Natural killer cell treated with Interleukin-12 subunit alpha and Interleukin-12 subunit beta and Interleukin-15 and Interleukin-18, amount 100 ng/mL, for 72 hours (primary cell): ENCODE measurements at regions not wholly inside any gene's neighbourhood (a gene's known extent, or its start where the extent isn't known, plus 50 kb on each side); places are given as distances from the start of the nearest gene placed in this dataset.

Experiments used
- ATAC-seq, 2 donors: fragments of 150-1000 bp; cut with Tn5 transposase in 1 of 2; sonication (Bioruptor Pico), chemical (Tn5 transposase) in 1 of 2; 2 replicates each; pipeline ENCODE4 v1.10.0; 2021
- DNase-seq: peaks from one replicate; pipeline ENCODE4 v3.0.0; 2022; ENCODE audit warnings: low spot score
- H3K27ac Mint-ChIP-seq, 2 donors: 1 replicate in 1 of 2; 2 replicates in 1 of 2; pipeline ENCODE4 v1.8.0; 2022; ENCODE audit warnings: mixed read lengths in 2 of 2, mild to moderate bottlenecking in 1 of 2, moderate library complexity in 1 of 2
- H3K27me3 Mint-ChIP-seq, 2 donors: 1 replicate in 1 of 2; 2 replicates in 1 of 2; pipeline ENCODE4 v1.8.0; 2022; ENCODE audit warnings: mixed read lengths in 2 of 2
- H3K36me3 Mint-ChIP-seq: one replicate; pipeline ENCODE4 v1.8.0; 2022; ENCODE audit warnings: mixed read lengths
- H3K4me1 Mint-ChIP-seq, 2 donors: 1 replicate in 1 of 2; 2 replicates in 1 of 2; pipeline ENCODE4 v1.8.0; 2022; ENCODE audit warnings: low read depth in 2 of 2, mixed read lengths in 2 of 2, mild to moderate bottlenecking in 1 of 2
- H3K4me3 Mint-ChIP-seq: one replicate; pipeline ENCODE4 v1.8.0; 2022; ENCODE audit warnings: mixed read lengths
- H3K9me3 Mint-ChIP-seq: 2 replicates; pipeline ENCODE4 v1.8.0; 2022; ENCODE audit warnings: mixed read lengths

GRCh38 chr15:35867356-35867755, 321.4 kb upstream of the DPH6 start:
- ATAC-seq (no peak), DNase-seq (no peak)
- H3K4me3 Mint-ChIP-seq, result no peak overlapping the region
- peaks cover 15% of the 10 kb centered on the region for H3K9me3 Mint-ChIP-seq
- no peak overlapping the region for H3K27ac Mint-ChIP-seq
- H3K27me3 Mint-ChIP-seq, result no peaks in the 10 kb centered on the region
- H3K4me1 Mint-ChIP-seq, result no peaks in the 10 kb centered on the region
- no peaks in the 10 kb centered on the region for H3K36me3 Mint-ChIP-seq

DNA sequence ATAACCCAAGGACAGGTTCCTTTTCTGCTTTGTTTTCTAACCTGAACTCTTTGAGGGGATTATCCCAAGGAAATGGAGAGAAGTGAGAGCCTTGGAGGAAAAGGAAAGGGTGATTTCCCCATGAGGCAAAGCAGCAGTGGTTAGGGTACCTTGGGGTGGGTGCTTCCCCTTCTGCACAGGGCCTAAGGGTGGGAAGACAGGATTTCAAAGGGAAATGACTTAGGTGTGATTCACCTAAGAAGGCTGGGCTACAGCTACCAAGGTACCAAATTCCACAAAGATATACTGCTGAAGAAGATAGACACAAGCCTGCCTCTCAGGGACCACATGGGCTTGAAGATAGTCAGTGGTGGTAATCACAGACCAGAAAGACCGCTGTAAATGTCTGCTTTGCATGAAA, 325.3 kb upstream of the DPH6 start:
- H3K27ac Mint-ChIP-seq, result no peak overlapping the region
- no peak overlapping the region for H3K4me3 Mint-ChIP-seq
- no peaks in the 10 kb centered on the region for H3K4me1 Mint-ChIP-seq
- H3K9me3 Mint-ChIP-seq, result peaks cover 18% of the 10 kb centered on the region
- no peaks in the 10 kb centered on the region for H3K36me3 Mint-ChIP-seq
- no peaks in the 10 kb centered on the region for H3K27me3 Mint-ChIP-seq
- no peak for ATAC-seq
- no peak for DNase-seq

- no peaks in the 10 kb centered on the region for H3K27me3 Mint-ChIP-seq
Observed at GRCh38 chr15:35871812-35872211, 325.8 kb upstream of the DPH6 start.

DNA sequence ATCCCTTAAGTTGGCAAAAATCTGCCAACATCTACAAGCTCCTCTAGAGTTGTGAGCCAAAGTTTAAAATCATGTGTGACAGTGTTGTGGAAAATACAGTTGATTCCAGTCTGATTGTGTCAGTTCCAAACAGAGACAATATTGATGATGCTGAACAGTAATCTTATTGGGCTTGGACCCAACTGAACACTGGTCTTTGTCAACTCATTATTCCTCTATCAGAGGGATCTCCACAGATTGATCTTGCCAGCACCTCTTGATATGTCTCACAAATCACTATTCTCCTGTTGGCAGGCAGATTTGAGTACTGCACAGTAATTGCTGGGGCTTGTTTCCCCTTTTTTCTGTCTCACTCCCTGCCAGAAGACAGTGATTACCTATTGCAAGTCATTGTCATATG, 326.6 kb upstream of the DPH6 start:
- Mint-ChIP-seq H3K4me1 (no peaks in the 10 kb centered on the region), H3K9me3 (peaks cover 18% of the 10 kb centered on the region), H3K27me3 (no peaks in the 10 kb centered on the region), H3K4me3 (no peak overlapping the region), H3K36me3 (no peaks in the 10 kb centered on the region), H3K27ac (no peak overlapping the region)
- DNase-seq, result no peak
- no peak for ATAC-seq

More at GRCh38 chr15:35871812-35872211, 325.8 kb upstream of the DPH6 start:
- no peak overlapping the region for H3K4me3 Mint-ChIP-seq
- no peak overlapping the region for H3K27ac Mint-ChIP-seq
- no peaks in the 10 kb centered on the region for H3K4me1 Mint-ChIP-seq
- H3K36me3 Mint-ChIP-seq, result no peaks in the 10 kb centered on the region
- ATAC-seq (no peak), DNase-seq (no peak)
- H3K9me3 Mint-ChIP-seq, result peaks cover 18% of the 10 kb centered on the region

DNA sequence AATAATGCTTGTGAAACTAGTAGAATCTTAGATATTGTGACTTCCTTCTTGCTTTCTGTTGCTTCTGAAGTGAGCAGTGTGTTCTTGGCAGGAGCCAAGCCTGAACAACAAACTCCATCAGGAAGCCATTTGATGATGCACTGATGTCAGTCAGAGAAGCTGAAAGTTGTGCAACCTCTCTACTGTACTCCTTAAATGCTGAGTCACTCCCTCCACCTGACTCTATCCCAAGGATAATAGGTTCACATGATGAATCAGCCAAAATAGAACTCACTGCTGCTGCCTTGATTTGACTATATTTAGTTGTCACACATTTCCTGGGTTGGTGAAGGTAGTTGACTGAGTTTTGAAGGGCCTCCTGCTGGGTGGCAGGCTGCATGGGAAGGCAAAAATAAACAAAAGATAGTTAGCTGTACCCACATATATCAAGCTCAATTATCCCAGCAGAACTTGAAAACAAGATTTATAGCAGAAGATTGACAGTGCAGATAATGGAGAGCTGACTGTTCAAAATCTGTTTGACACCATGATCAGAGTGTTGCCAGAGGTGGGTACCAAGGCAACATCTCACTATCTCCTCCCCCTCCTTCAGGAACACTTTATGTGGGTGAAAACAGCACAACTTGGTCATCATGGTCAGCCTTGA, 328.4 kb upstream of the DPH6 start:
- no peaks in the 10 kb centered on the region for H3K4me1 Mint-ChIP-seq
- no peak overlapping the region for H3K4me3 Mint-ChIP-seq
- H3K27me3 Mint-ChIP-seq, result no peaks in the 10 kb centered on the region
- no peak overlapping the region for H3K27ac Mint-ChIP-seq
- peaks cover 18% of the 10 kb centered on the region for H3K9me3 Mint-ChIP-seq
- DNase-seq (no peak), ATAC-seq (no peak)
- no peaks in the 10 kb centered on the region for H3K36me3 Mint-ChIP-seq

DNA sequence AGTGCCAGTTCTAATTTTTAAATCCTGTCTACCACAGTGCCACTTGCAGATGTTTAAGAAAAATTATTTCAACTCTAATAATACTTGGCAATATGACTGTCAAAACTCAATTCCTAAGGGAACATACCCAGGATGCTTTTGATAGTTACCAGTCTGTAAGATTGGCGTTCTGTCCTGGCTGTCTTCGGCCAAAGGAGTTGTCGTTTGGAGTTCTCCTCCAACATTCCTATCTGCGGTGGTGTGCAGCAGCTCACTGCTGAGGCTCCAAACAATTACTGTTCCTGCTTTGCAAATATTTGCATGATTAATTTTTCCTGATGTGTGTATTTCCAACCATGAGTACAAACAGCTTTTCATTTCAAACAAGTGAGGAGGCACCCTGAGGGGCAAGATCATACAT, 330.8 kb upstream of the DPH6 start:
- DNase-seq (no peak), ATAC-seq (no peak)
- Mint-ChIP-seq H3K4me1 (no peaks in the 10 kb centered on the region), H3K9me3 (peaks cover 10% of the 10 kb centered on the region), H3K4me3 (no peak overlapping the region), H3K27ac (no peak overlapping the region), H3K27me3 (no peaks in the 10 kb centered on the region), H3K36me3 (no peaks in the 10 kb centered on the region)

GRCh38 chr15:35880896-35881295, 334.9 kb upstream of the DPH6 start:
- no peaks in the 10 kb centered on the region for H3K27me3 Mint-ChIP-seq
- no peak for DNase-seq
- no peak overlapping the region for H3K4me3 Mint-ChIP-seq
- H3K9me3 Mint-ChIP-seq, result peaks cover 7% of the 10 kb centered on the region
- no peak overlapping the region for H3K27ac Mint-ChIP-seq
- H3K4me1 Mint-ChIP-seq, result no peaks in the 10 kb centered on the region
- no peaks in the 10 kb centered on the region for H3K36me3 Mint-ChIP-seq
- ATAC-seq, result no peak

DNA sequence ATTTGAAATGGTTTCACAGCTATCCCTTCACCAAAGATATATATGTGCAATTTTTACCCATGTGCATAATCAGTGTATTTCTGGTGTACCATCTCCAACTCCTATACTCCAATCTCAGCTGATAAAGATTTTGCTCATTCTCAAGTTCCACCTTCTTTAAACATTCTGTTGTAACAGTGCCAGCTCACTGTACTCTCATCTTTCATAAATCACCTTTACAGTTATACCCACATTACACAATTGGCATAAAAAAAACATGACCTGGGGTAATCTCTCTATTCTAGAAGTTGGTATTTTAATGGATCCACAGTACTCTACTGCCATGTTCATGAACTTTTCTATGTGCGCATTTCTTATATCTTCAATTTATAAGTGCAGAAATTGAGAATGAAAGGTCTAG, 339.9 kb upstream of the DPH6 start:
- H3K9me3 Mint-ChIP-seq, result peaks cover 6% of the 10 kb centered on the region
- H3K36me3 Mint-ChIP-seq, result no peaks in the 10 kb centered on the region
- H3K27me3 Mint-ChIP-seq, result no peaks in the 10 kb centered on the region
- no peak overlapping the region for H3K4me3 Mint-ChIP-seq
- no peaks in the 10 kb centered on the region for H3K4me1 Mint-ChIP-seq
- ATAC-seq (no peak), DNase-seq (no peak)
- H3K27ac Mint-ChIP-seq, result no peak overlapping the region

DNA sequence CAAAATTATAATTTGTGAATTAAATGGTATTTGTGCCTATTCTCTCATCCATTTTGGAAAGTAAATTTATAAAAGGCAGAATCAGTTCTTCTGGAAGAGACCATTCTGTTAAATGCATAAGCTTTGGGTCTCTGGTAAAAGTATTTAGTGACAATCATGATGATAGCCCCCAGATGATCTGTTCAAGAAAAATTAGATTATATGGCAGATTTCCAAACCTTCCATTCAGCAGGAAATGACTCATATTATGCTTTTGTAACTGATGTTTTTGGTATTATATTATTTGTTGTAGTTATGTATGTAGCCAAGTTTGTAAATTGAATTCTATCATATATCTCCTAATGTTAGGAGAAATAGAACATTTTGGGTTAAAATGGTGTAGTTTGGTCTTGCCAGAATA, 340.8 kb upstream of the DPH6 start:
- H3K27me3 Mint-ChIP-seq, result no peaks in the 10 kb centered on the region
- ATAC-seq (no peak), DNase-seq (no peak)
- no peaks in the 10 kb centered on the region for H3K4me1 Mint-ChIP-seq
- no peak overlapping the region for H3K4me3 Mint-ChIP-seq
- no peaks in the 10 kb centered on the region for H3K36me3 Mint-ChIP-seq
- H3K27ac Mint-ChIP-seq, result no peak overlapping the region
- peaks cover 6% of the 10 kb centered on the region for H3K9me3 Mint-ChIP-seq

DNA sequence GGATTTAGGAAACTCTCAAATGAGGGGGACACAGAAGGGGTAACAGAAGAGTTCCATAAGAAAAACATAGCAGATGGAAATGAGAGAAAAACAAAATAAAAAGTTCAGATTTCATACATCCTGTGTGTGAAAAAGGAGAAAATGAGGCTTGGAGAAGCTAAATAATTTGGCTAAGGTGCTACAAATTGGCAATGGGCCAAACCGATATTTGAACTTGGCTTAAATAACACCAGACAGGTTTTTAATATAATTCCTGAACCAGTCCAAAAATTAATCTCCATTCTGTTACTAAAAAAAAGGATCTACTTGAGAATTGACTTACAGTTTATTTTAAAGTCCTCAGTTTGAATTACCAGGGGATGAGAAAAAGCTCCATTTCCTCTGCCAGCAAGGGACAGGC, 342.9 kb upstream of the DPH6 start:
- no peak overlapping the region for H3K27ac Mint-ChIP-seq
- no peak overlapping the region for H3K4me3 Mint-ChIP-seq
- H3K36me3 Mint-ChIP-seq, result no peaks in the 10 kb centered on the region
- H3K4me1 Mint-ChIP-seq, result no peaks in the 10 kb centered on the region
- no peak for ATAC-seq
- H3K27me3 Mint-ChIP-seq, result no peaks in the 10 kb centered on the region
- peaks cover 4% of the 10 kb centered on the region for H3K9me3 Mint-ChIP-seq
- DNase-seq, result no peak

GRCh38 chr15:35907511-35907910, 361.5 kb upstream of the DPH6 start:
- no peaks in the 10 kb centered on the region for H3K36me3 Mint-ChIP-seq
- no peak for ATAC-seq
- no peaks in the 10 kb centered on the region for H3K27me3 Mint-ChIP-seq
- no peak for DNase-seq
- peaks cover 6% of the 10 kb centered on the region for H3K9me3 Mint-ChIP-seq
- H3K4me1 Mint-ChIP-seq, result no peaks in the 10 kb centered on the region
- H3K4me3 Mint-ChIP-seq, result no peak overlapping the region
- no peak overlapping the region for H3K27ac Mint-ChIP-seq

DNA sequence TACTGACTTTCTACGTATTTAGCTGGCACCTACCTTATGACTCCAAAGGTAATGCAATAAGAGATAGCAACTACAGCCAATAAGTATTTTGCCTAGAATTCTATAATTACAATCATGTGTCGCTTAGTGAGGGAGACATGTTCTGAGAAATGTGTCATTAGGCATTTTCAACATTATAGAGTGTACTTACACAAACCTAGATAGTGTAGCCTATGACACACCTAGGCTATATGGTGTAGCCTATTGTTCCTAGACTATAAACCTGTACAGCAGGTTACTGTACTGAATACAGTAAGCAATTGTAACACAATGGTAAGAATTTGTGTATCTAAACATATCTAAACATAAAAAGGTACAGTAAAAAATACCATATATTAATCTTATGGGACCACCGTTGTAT, 363.4 kb upstream of the DPH6 start:
- Mint-ChIP-seq H3K4me3 (no peak overlapping the region), H3K27ac (no peak overlapping the region), H3K9me3 (no peaks in the 10 kb centered on the region), H3K27me3 (no peaks in the 10 kb centered on the region), H3K36me3 (no peaks in the 10 kb centered on the region), H3K4me1 (no peaks in the 10 kb centered on the region)
- DNase-seq, result no peak
- ATAC-seq, result no peak

DNA sequence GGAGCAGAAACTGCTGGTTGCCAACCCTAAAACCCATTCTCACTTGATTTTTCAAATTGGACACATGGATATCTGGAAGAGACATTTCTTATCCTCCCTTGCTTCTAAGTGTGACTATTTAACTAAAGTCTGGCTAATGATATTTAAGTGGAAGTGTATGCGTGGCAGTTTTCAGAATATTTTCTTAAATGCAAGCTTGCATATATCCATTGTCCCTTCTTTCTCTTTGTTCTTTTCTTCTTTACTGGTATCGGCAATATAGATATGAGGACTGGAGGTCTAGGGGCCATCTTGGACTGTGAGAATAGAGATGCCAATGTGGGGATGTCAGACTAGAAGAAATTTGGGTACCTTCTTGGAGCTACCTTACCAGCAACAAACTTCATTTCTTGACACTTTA, 364.3 kb upstream of the DPH6 start:
- H3K4me1 Mint-ChIP-seq, result no peaks in the 10 kb centered on the region
- H3K36me3 Mint-ChIP-seq, result no peaks in the 10 kb centered on the region
- H3K27ac Mint-ChIP-seq, result no peak overlapping the region
- no peak for DNase-seq
- H3K4me3 Mint-ChIP-seq, result no peak overlapping the region
- H3K27me3 Mint-ChIP-seq, result no peaks in the 10 kb centered on the region
- no peak for ATAC-seq
- peaks cover 5% of the 10 kb centered on the region for H3K9me3 Mint-ChIP-seq

GRCh38 chr15:35911052-35911777, 365.2 kb upstream of the DPH6 start:
- no peak for ATAC-seq

GRCh38 chr15:35912196-35912595, 366.2 kb upstream of the DPH6 start:
- Mint-ChIP-seq H3K4me3 (no peak overlapping the region), H3K27ac (no peak overlapping the region), H3K36me3 (no peaks in the 10 kb centered on the region), H3K9me3 (peaks cover 11% of the 10 kb centered on the region), H3K4me1 (no peaks in the 10 kb centered on the region), H3K27me3 (no peaks in the 10 kb centered on the region)
- ATAC-seq (no peak), DNase-seq (no peak)

More at GRCh38 chr15:35911052-35911777, 365.2 kb upstream of the DPH6 start:
- no peak overlapping the region for H3K4me3 Mint-ChIP-seq
- no peak for DNase-seq
- H3K36me3 Mint-ChIP-seq, result no peaks in the 10 kb centered on the region
- H3K27me3 Mint-ChIP-seq, result no peaks in the 10 kb centered on the region
- no peak overlapping the region for H3K27ac Mint-ChIP-seq
- H3K4me1 Mint-ChIP-seq, result no peaks in the 10 kb centered on the region
- H3K9me3 Mint-ChIP-seq, result peaks cover 8% of the 10 kb centered on the region
